Osteoblast (primary cell): ENCODE measurements at regions not wholly inside any gene's neighbourhood (a gene's known extent, or its start where the extent isn't known, plus 50 kb on each side); places are given as distances from the start of the nearest gene placed in this dataset.

ENCODE experiments used
- DNase-seq: peaks from one replicate; pipeline ENCODE4 v3.0.0; 2011; ENCODE audit warnings: low spot score, mixed read lengths; ENCODE audit not compliant: insufficient read length; ENCODE audit errors: missing footprints
- H2AFZ ChIP-seq: 2 replicates; pipeline ENCODE4 v1.6.0; 2011; ENCODE audit warnings: mild to moderate bottlenecking, low read length
- H3K27ac ChIP-seq: 2 replicates; pipeline ENCODE4 v1.5.1; 2011; ENCODE audit warnings: mild to moderate bottlenecking, low read depth, low read length, moderate library complexity
- H3K27me3 ChIP-seq: 2 replicates; pipeline ENCODE4 v1.6.0; 2012; ENCODE audit warnings: mild to moderate bottlenecking, control low read depth, inconsistent platforms, low read length, moderate library complexity; ENCODE audit not compliant: insufficient read depth
- H3K36me3 ChIP-seq: 2 replicates; pipeline ENCODE4 v1.5.1; 2011; ENCODE audit warnings: mild to moderate bottlenecking, low read length, control low read depth, moderate library complexity; ENCODE audit not compliant: insufficient read depth
- H3K4me1 ChIP-seq: 2 replicates; pipeline ENCODE4 v1.5.1; 2011; ENCODE audit warnings: mild to moderate bottlenecking, low read length, control low read depth, moderate library complexity; ENCODE audit not compliant: insufficient read depth
- H3K4me2 ChIP-seq: 2 replicates; pipeline ENCODE4 v1.6.0; 2011; ENCODE audit warnings: mild to moderate bottlenecking, low read length; ENCODE audit not compliant: insufficient read depth
- H3K4me3 ChIP-seq: fragments of 200-600 bp; sonication (generic); 3 replicates; pipeline ENCODE4 v1.5.1; 2012; ENCODE audit warnings: mild to moderate bottlenecking, low read length, inconsistent platforms; ENCODE audit not compliant: insufficient read depth
- H3K79me2 ChIP-seq: 2 replicates; pipeline ENCODE4 v1.6.0; 2012; ENCODE audit warnings: mild to moderate bottlenecking, low read length, control low read depth, inconsistent platforms; ENCODE audit not compliant: insufficient read depth
- H3K9me3 ChIP-seq: 2 replicates; pipeline ENCODE4 v1.5.1; 2011; ENCODE audit warnings: low read depth, low read length, control low read depth
- H4K20me1 ChIP-seq: 2 replicates; pipeline ENCODE4 v1.6.0; 2012; ENCODE audit warnings: mild to moderate bottlenecking, low read length, control low read depth; ENCODE audit not compliant: insufficient read depth
- CTCF ChIP-seq: IDR thresholded peaks from 2 replicates; pipeline ENCODE4 v1.5.1; 2011; ENCODE audit warnings: mild to moderate bottlenecking, low read depth, low read length, moderate library complexity; ENCODE audit errors: extremely low read depth

- Histone ChIP-seq H3K9me3 (no peaks in the 10 kb centered on the region), H3K36me3 (no peaks in the 10 kb centered on the region), H2AFZ (no peak overlapping the region), H3K4me3 (no peak overlapping the region), H3K4me1 (no peaks in the 10 kb centered on the region), H3K4me2 (no peak overlapping the region), H3K27ac (no peak overlapping the region), H4K20me1 (no peaks in the 10 kb centered on the region), H3K79me2 (no peaks in the 10 kb centered on the region), H3K27me3 (no peaks in the 10 kb centered on the region)
- no peak for DNase-seq
- no peak for TF ChIP-seq CTCF
These were observed 1338.7 kb upstream of the ADGRL2 start for GRCh38 chr1:80462006-80462405.

DNA sequence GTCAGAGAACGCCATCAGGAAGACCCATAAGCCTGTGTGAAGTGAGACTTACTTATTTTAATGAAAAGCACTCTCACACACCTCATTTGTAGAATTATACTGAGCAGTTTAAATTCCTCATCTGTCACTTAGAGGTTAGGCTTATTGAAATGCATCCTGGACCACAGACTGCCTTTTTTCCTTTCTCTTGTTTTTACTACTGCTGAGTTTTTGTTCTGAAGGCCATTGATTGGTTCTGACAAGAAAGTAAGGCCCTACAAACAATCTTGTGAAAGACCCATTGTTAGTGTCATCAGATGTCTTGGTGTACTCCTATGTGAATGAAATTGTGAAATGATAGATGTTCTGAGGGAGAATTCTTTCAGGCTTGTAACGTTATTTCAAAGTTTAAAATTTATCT lies 1343.3 kb upstream of the ADGRL2 start:
- H3K4me1 ChIP-seq = no peaks in the 10 kb centered on the region
- no peaks in the 10 kb centered on the region for H3K79me2 ChIP-seq
- no peak overlapping the region for H3K27ac ChIP-seq
- no peak for DNase-seq
- H3K27me3 ChIP-seq = no peaks in the 10 kb centered on the region
- H3K9me3 ChIP-seq = no peaks in the 10 kb centered on the region
- no peaks in the 10 kb centered on the region for H3K36me3 ChIP-seq
- H3K4me3 ChIP-seq = no peak overlapping the region
- TF ChIP-seq CTCF = no peak
- no peaks in the 10 kb centered on the region for H4K20me1 ChIP-seq
- no peak overlapping the region for H3K4me2 ChIP-seq
- no peak overlapping the region for H2AFZ ChIP-seq

DNA sequence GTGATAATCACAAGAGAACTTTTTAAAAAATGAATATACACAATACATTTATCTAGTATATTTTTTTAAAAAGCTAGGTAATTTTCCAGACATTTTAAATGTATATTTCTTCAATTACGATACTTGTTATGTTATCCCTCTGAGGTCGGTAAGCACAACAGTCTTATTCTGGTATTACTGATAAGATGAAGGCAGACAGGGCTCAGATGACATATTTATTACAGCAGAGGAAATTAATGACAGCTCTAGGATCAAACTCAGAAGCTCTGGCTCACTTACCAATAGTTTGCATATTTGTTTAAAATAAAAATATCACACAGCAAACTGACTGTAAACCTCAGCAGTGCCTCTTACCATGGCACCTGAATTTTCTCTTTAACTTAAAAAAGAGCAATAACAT lies 1347.0 kb upstream of the ADGRL2 start:
- Histone ChIP-seq H2AFZ (no peak overlapping the region), H3K4me3 (no peak overlapping the region), H3K4me1 (no peaks in the 10 kb centered on the region), H3K27me3 (no peaks in the 10 kb centered on the region), H3K4me2 (no peak overlapping the region), H3K36me3 (no peaks in the 10 kb centered on the region), H3K27ac (no peak overlapping the region), H4K20me1 (no peaks in the 10 kb centered on the region), H3K9me3 (no peaks in the 10 kb centered on the region), H3K79me2 (no peaks in the 10 kb centered on the region)
- no peak for DNase-seq
- no peak for TF ChIP-seq CTCF

DNA sequence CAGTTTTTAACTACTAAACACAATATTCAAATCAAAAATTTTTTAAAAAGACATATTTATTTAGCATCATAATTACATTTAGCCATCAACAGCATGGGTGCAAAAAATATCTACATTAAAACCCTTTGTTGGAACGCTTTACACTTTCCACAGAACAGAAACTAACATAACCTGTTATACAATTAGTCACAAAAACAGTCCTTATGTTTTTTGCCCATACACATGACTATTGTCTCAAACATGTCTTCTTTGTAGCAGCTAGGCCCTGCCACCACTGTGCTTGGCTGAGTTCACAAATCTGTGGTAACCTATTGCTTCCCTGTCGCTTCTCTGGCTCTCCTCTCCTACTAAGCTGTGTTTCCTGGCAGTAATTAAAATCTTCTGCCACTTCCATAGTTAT lies 1350.0 kb upstream of the ADGRL2 start:
- no peaks in the 10 kb centered on the region for H4K20me1 ChIP-seq
- H2AFZ ChIP-seq = no peak overlapping the region
- H3K9me3 ChIP-seq = no peaks in the 10 kb centered on the region
- no peaks in the 10 kb centered on the region for H3K4me1 ChIP-seq
- H3K4me2 ChIP-seq = no peak overlapping the region
- DNase-seq = no peak
- no peaks in the 10 kb centered on the region for H3K36me3 ChIP-seq
- no peak for TF ChIP-seq CTCF
- no peaks in the 10 kb centered on the region for H3K79me2 ChIP-seq
- no peak overlapping the region for H3K4me3 ChIP-seq
- no peaks in the 10 kb centered on the region for H3K27me3 ChIP-seq
- H3K27ac ChIP-seq = no peak overlapping the region
